GM12875 (cell line): ENCODE measurements at regions not wholly inside any gene's neighbourhood (a gene's known extent, or its start where the extent isn't known, plus 50 kb on each side); places are given as distances from the start of the nearest gene placed in this dataset.

Experiments used
- H3K4me3 ChIP-seq: one replicate; pipeline ENCODE4 v1.5.1; 2011; ENCODE audit warnings: low read depth, low read length, control low read depth
- TF ChIP-seq, protein P1 (sequence below): IDR thresholded peaks from 2 replicates; pipeline ENCODE4 v1.5.1; 2011; ENCODE audit warnings: low read depth, mild to moderate bottlenecking, control low read depth, inconsistent platforms, low read length, moderate library complexity, borderline replicate concordance; ENCODE audit not compliant: insufficient read depth

DNA sequence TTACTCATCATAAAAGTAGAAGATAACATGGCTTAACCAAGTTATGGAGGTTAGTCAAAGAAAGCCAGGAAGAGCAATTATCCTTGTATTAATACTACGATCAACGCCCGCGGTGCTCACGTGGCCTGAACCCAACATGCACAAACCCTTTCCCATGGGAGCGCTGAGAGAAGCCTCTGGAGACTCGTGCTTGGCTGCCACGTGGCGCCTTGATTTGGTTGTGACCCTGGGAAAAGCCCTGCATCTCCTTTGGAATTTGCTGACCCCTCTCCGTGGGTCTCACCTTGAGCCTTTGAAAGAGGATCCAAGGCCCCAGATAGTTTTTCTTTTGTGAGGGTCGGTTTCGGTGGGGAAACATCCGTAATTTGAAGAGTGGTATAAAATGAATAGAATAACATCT lies 255.6 kb downstream of the DCDC2C start:
- no peak overlapping the region for H3K4me3 ChIP-seq
- TF ChIP-seq, protein P1, sequence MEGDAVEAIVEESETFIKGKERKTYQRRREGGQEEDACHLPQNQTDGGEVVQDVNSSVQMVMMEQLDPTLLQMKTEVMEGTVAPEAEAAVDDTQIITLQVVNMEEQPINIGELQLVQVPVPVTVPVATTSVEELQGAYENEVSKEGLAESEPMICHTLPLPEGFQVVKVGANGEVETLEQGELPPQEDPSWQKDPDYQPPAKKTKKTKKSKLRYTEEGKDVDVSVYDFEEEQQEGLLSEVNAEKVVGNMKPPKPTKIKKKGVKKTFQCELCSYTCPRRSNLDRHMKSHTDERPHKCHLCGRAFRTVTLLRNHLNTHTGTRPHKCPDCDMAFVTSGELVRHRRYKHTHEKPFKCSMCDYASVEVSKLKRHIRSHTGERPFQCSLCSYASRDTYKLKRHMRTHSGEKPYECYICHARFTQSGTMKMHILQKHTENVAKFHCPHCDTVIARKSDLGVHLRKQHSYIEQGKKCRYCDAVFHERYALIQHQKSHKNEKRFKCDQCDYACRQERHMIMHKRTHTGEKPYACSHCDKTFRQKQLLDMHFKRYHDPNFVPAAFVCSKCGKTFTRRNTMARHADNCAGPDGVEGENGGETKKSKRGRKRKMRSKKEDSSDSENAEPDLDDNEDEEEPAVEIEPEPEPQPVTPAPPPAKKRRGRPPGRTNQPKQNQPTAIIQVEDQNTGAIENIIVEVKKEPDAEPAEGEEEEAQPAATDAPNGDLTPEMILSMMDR: no peak

DNA sequence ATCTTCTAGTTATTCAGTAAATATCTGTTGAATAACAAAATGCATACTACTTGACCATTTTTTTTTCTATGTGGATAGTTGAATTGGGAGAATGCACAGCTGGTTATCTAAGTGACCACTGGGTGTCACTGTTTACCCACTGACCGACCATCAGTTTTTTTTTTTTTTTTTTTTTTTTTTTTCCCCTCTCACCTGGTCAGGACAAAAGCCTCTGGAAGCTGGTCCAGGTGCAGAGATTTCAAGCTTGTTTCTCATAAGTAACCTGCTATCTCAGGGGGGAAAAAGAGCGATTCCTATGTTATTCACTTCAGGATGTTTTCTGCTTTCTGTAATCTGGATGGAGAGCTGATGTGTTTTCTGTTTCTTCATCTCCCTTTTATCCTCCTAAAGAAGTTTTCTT lies 256.0 kb downstream of the DCDC2C start:
- no peak overlapping the region for H3K4me3 ChIP-seq
- TF ChIP-seq, protein P1: peak; percentile 61

DNA sequence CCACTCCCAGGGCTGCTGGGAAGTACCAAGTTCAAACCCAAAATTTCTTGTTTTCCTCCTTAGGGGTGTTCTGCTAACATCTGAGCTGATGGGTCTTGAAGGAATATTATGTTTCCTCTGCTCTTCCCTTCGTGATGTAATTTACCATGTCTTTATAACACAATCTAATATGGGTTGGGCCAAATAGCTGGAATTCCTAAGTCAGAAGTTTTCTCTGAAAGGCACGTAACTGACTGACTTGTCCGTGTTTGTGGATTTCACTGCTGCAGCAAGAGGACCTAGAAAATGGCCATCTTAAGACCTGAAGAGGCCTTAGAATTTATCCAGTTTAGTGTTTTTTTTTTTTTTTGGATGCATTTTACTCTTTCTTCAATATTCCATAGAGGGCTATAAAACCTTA lies 256.7 kb downstream of the DCDC2C start:
- TF ChIP-seq, protein P1: no peak
- H3K4me3 ChIP-seq: no peak overlapping the region

DNA sequence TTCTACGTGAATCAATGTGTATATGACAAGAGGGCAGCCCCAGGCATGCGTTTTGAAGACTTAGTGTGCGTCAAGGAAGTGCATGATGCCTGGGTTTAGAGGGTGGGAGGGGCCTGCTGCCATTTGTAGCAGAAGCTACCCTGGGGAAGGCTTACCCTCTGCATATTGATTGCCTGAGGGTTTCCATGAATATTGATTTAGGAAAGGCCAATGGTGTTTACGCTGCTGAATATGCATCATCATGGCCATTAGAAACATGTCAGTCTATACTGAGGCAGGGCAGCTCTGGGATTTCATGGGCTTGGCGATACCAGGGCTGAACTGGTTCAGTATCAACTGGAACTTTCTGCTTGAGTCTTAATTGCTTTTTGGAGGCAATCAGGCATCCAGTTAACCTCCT lies 259.3 kb downstream of the DCDC2C start:
- H3K4me3 ChIP-seq: no peak overlapping the region
- TF ChIP-seq, protein P1: no peak

DNA sequence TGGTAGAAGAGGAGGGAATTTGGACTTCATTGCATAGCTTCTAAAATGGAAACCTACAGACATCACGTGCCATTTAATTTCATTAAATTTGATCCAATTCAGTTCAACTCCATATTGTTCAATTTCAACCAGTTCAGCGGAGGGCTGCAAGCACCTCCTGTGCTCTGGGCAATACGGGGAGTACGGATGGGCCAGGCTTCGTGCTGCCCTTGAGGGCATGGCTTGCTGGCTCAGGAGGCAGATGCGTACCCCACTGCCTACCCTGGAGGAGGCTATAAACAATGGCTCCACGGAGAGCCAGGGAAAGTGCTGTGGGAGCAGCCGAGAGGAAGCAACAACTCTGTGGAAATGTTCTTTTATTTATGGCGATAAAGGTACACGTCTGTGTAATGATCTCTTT lies 261.8 kb downstream of the DCDC2C start:
- TF ChIP-seq, protein P1: no peak

DNA sequence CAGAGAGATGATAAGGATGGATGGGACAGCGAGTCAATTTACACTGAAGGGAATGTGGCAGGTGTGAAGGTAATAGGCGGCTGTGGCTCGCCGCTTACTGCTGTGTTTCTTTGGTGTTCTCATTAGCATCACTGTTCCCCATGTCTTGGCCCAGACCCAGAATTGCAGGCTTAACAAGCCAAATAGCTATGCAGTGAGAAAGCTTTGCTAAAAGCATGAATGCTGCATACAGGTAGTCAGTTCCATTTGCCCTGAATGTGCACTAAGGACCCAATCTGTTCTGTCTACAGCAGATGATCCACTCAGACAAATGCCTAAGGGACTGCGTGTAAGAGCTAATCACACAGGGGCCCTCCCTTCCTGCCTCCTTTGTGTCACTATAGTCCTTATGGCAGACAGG lies 262.6 kb downstream of the DCDC2C start:
- TF ChIP-seq, protein P1: no peak
- no peak overlapping the region for H3K4me3 ChIP-seq

More for the DNA sequence above, 261.8 kb downstream of the DCDC2C start:
- H3K4me3 ChIP-seq: no peak overlapping the region

DNA sequence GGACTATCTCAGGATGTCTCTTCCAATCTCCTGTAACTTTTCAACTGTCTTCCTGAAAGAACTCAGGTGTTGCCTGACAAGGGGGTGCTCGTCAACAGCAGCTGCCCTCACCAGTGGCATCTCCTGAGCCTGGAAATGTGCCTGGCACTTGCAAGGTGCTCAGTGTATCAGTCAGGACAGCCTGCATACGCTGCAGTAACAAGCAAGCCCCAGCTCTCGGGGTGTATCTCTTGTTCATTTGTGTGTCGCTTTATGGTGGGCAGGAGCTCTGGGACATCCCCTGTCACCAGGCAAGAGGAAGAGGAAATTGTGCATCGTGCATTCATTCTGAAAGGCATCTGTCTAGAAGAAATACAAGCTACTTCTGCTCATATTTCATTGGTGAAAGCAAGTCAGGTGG lies 263.1 kb downstream of the DCDC2C start:
- TF ChIP-seq, protein P1: no peak
- H3K4me3 ChIP-seq: no peak overlapping the region
